Cardiac muscle cell (in vitro differentiated cells and primary cell): ENCODE measurements at regions not wholly inside any gene's neighbourhood (a gene's known extent, or its start where the extent isn't known, plus 50 kb on each side); places are given as distances from the start of the nearest gene placed in this dataset.

Experiments
- DNase-seq, 2 donors: peaks; one replicate each; pipeline versions ENCODE4 v3.0.0 to v3.0.0-alpha.2; 2010 to 2017; ENCODE audit warnings: low read depth in 1 of 2, low spot score in 1 of 2
- H3K27ac ChIP-seq: fragments of 200-600 bp; sonication (generic); 2 replicates; pipeline ENCODE4 v1.5.1; 2016
- H3K27me3 ChIP-seq: fragments of 200-600 bp; sonication (generic); 2 replicates; pipeline ENCODE4 v1.6.0; 2016; ENCODE audit warnings: control low read depth
- H3K36me3 ChIP-seq: fragments of 200-600 bp; sonication (generic); 2 replicates; pipeline ENCODE4 v1.5.1; 2016; ENCODE audit warnings: control low read depth
- H3K4me1 ChIP-seq: fragments of 200-600 bp; sonication (generic); 2 replicates; pipeline ENCODE4 v1.8.1; 2017; ENCODE audit warnings: low read depth, mild to moderate bottlenecking, mixed run types
- H3K4me3 ChIP-seq: fragments of 200-600 bp; sonication (generic); 2 replicates; pipeline ENCODE4 v1.5.1; 2016; ENCODE audit warnings: mild to moderate bottlenecking
- H3K9me3 ChIP-seq: fragments of 200-600 bp; sonication (generic); 2 replicates; pipeline ENCODE4 v1.5.1; 2017; ENCODE audit warnings: low read depth, mild to moderate bottlenecking, control low read depth
- CTCF ChIP-seq: IDR thresholded peaks from 2 replicates; pipeline ENCODE4 v1.5.1; 2012; ENCODE audit warnings: low read depth, mild to moderate bottlenecking, low read length

GRCh38 chr13:79791471-79792042 lies 310.6 kb downstream of the NDFIP2 start:
- H3K27ac ChIP-seq, result no peak overlapping the region
- DNase-seq, result no peak
- no peaks in the 10 kb centered on the region for H3K9me3 ChIP-seq
- no peak for TF ChIP-seq CTCF
- no peaks in the 10 kb centered on the region for H3K27me3 ChIP-seq
- H3K4me3 ChIP-seq, result no peak overlapping the region
- H3K36me3 ChIP-seq, result no peaks in the 10 kb centered on the region
- no peaks in the 10 kb centered on the region for H3K4me1 ChIP-seq

GRCh38 chr13:79786176-79786575 lies 305.2 kb downstream of the NDFIP2 start:
- H3K9me3 ChIP-seq, result no peaks in the 10 kb centered on the region
- no peak overlapping the region for H3K27ac ChIP-seq
- DNase-seq, result no peak
- no peak for TF ChIP-seq CTCF
- H3K36me3 ChIP-seq, result no peaks in the 10 kb centered on the region
- H3K27me3 ChIP-seq, result no peaks in the 10 kb centered on the region
- H3K4me1 ChIP-seq, result peaks cover 25% of the 10 kb centered on the region
- no peak overlapping the region for H3K4me3 ChIP-seq

- Histone ChIP-seq H3K27ac (peak overlapping the region; percentile 74), H3K4me3 (no peak overlapping the region), H3K4me1 (peaks cover 50% of the 10 kb centered on the region), H3K9me3 (no peaks in the 10 kb centered on the region), H3K36me3 (no peaks in the 10 kb centered on the region), H3K27me3 (no peaks in the 10 kb centered on the region)
- peak; percentile 93 for DNase-seq
- no peak for TF ChIP-seq CTCF
Observed at GRCh38 chr13:79782541-79783205, 301.7 kb downstream of the NDFIP2 start.

- Histone ChIP-seq H3K4me3 (no peak overlapping the region), H3K9me3 (no peaks in the 10 kb centered on the region), H3K27me3 (no peaks in the 10 kb centered on the region), H3K36me3 (no peaks in the 10 kb centered on the region), H3K4me1 (peaks cover 57% of the 10 kb centered on the region), H3K27ac (peak overlapping the region; percentile 74)
- TF ChIP-seq CTCF, result no peak
- DNase-seq, result no peak
Observed at GRCh38 chr13:79781829-79782540, 301.0 kb downstream of the NDFIP2 start.

GRCh38 chr13:79780240-79780639 lies 299.3 kb downstream of the NDFIP2 start:
- no peak for TF ChIP-seq CTCF

More at GRCh38 chr13:79780240-79780639, 299.3 kb downstream of the NDFIP2 start:
- H3K27me3 ChIP-seq, result no peaks in the 10 kb centered on the region
- no peak overlapping the region for H3K27ac ChIP-seq
- no peak for DNase-seq
- H3K4me1 ChIP-seq, result peaks cover 72% of the 10 kb centered on the region
- no peak overlapping the region for H3K4me3 ChIP-seq
- H3K36me3 ChIP-seq, result no peaks in the 10 kb centered on the region
- H3K9me3 ChIP-seq, result no peaks in the 10 kb centered on the region
